ENCODE measurements at regions not wholly inside any gene's neighbourhood (a gene's known extent, or its start where the extent isn't known, plus 50 kb on each side); places are given as distances from the start of the nearest gene placed in this dataset.

GRCh38 chr7:51367614-51367968 lies 51.0 kb upstream of the COBL start:
- Histone ChIP-seq H3K27ac (no peak overlapping the region), H3K4me3 (no peak overlapping the region), H3K9me3 (no peaks in the 10 kb centered on the region), H3K36me3 (no peaks in the 10 kb centered on the region), H3K4me1 (no peaks in the 10 kb centered on the region), H3K27me3 (no peaks in the 10 kb centered on the region)
- intact Hi-C loops (cut with DNase I) = loop anchor here (10.0 kb wide), 1 partner anchor 203 kb away; no protein-coding TSS in a partner anchor
- TF ChIP-seq CTCF (IDR thresholded peaks at IDR 0.05) = no peak
- DNase-seq (no peak), ATAC-seq (no peak)

- Histone ChIP-seq H3K27ac (no peak overlapping the region), H3K27me3 (no peaks in the 10 kb centered on the region), H3K36me3 (no peaks in the 10 kb centered on the region), H3K4me3 (no peak overlapping the region), H3K4me1 (no peaks in the 10 kb centered on the region), H3K9me3 (no peaks in the 10 kb centered on the region)
- ATAC-seq (peak; percentile 90), DNase-seq (no peak)
- TF ChIP-seq CTCF (IDR thresholded peaks at IDR 0.05) = peak; percentile 72
- intact Hi-C loops (cut with DNase I) = loop anchor here (10.0 kb wide), 1 partner anchor 202 kb away; no protein-coding TSS in a partner anchor
Observed at GRCh38 chr7:51366930-51367613, 50.5 kb upstream of the COBL start.
